H1 (cell line): ENCODE measurements at regions not wholly inside any gene's neighbourhood (a gene's known extent, or its start where the extent isn't known, plus 50 kb on each side); places are given as distances from the start of the nearest gene placed in this dataset.

Experiments used
- BCL11A ChIP-seq, 2 experiments: IDR thresholded peaks; one replicate each; pipeline ENCODE4 v1.6.1; 2011; ENCODE audit warnings: low read depth in 2 of 2, low read length in 2 of 2, mild to moderate bottlenecking in 2 of 2
- EGR1 ChIP-seq: IDR thresholded peaks from 2 replicates; pipeline ENCODE4 v1.6.1; 2011; ENCODE audit warnings: low read depth, low read length, borderline replicate concordance

DNA sequence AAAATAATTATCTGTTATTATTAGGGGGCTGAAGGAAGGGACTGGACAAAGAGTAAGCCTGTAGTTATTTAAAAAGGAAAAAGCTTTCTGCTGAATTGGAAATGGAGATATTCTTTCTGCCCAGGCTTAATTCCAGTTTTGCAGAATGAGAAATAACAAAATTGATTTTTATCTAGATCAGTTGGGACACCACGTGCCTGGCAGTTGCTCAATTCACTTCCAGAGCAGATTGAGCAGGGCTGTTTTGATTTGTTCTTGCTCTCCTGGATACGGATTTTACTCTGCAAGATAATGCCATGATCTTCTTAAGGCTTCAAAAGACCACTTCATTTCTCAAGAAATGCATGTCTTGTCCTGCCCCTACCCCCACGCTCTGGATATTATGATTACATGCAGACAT, 524.3 kb downstream of the TCERG1L start (continued):
- TF ChIP-seq BCL11A (IDR thresholded peaks at IDR 0.05; ENCODE audit: low read depth in 2 of 2, low read length in 2 of 2) (no peak), EGR1 (no peak)
